Suprapubic skin (tissue), 3 donors: ENCODE measurements at regions not wholly inside any gene's neighbourhood (a gene's known extent, or its start where the extent isn't known, plus 50 kb on each side); places are given as distances from the start of the nearest gene placed in this dataset.

ENCODE experiments used
- POLR2A ChIP-seq, 2 donors: fragments of 450-650 bp; IDR thresholded peaks; one replicate each; pipeline ENCODE4 v1.6.1; 2017; ENCODE audit warnings: antibody characterized with exemption in 2 of 2, mild to moderate bottlenecking in 2 of 2, moderate library complexity in 2 of 2
- TF ChIP-seq, protein P1 (sequence below), 2 donors: fragments of 200-600 bp in 1 of 2; fragments of 450-650 bp in 1 of 2; sonication (generic) in 1 of 2; IDR thresholded peaks; one replicate each; pipeline ENCODE4 v1.5.1; 2016 to 2019; ENCODE audit warnings: antibody characterized with exemption in 2 of 2, mild to moderate bottlenecking in 1 of 2, moderate library complexity in 1 of 2

- TF ChIP-seq, protein P1, sequence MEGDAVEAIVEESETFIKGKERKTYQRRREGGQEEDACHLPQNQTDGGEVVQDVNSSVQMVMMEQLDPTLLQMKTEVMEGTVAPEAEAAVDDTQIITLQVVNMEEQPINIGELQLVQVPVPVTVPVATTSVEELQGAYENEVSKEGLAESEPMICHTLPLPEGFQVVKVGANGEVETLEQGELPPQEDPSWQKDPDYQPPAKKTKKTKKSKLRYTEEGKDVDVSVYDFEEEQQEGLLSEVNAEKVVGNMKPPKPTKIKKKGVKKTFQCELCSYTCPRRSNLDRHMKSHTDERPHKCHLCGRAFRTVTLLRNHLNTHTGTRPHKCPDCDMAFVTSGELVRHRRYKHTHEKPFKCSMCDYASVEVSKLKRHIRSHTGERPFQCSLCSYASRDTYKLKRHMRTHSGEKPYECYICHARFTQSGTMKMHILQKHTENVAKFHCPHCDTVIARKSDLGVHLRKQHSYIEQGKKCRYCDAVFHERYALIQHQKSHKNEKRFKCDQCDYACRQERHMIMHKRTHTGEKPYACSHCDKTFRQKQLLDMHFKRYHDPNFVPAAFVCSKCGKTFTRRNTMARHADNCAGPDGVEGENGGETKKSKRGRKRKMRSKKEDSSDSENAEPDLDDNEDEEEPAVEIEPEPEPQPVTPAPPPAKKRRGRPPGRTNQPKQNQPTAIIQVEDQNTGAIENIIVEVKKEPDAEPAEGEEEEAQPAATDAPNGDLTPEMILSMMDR (IDR thresholded peaks at IDR 0.05): no peak
- no peak for TF ChIP-seq POLR2A (IDR thresholded peaks at IDR 0.05)
These were observed 484.3 kb upstream of the EEF2KMT start for GRCh38 chr16:5581908-5582307.
